ENCODE measurements at regions not wholly inside any gene's neighbourhood (a gene's known extent, or its start where the extent isn't known, plus 50 kb on each side); places are given as distances from the start of the nearest gene placed in this dataset.

DNA sequence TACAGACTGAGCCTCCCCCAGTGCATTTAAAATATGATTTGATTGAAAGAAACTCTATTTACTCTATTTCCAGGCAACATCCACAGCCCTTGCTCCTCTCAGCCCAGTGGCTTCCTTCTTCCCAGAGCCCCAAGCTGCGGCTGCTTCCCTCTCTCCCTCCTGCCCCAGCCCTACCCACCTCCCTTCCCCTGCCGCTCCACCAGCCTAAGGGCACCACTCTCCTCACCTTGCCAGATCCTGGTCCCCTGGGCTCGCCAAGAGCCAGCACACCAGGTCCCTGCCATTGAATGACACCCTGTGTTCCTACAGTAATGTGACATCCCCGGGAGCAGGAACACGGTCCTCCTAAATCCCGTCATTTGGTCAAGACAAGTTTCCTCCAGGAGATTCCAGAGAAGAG lies 236.0 kb downstream of the RBFOX3 start:
- intact Hi-C loops (cut with micrococcal nuclease) = no loop called here

DNA sequence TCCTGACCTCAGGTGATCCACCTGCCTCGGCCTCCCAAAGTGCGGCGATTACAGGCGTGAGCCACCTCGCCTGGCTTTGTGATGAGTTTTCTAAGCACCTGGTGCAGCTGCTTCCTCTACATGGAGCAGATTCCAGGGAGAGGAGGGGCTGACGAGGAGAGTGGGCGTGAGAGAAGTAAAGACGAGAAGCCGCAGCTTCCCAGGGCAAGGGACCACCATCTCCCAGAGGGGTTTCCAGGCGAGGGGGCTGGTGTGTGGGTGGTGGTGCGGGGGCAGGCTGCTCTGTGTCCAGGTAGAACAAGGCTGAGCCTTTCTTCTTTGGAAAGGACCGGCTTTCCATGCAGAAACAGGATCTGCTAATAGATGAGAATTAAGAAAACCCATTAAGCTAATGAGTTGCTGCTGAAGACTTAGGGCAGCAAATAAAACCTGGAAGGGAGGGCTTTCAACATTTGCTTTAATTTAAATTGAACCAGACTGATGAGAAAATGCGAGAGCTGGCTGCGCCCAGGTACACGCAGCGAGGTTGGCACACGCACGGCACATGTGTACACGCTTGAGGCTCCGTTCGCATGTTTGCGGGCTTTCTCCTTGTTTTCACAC lies 236.7 kb downstream of the RBFOX3 start:
- intact Hi-C loops (cut with micrococcal nuclease) = no loop called here

DNA sequence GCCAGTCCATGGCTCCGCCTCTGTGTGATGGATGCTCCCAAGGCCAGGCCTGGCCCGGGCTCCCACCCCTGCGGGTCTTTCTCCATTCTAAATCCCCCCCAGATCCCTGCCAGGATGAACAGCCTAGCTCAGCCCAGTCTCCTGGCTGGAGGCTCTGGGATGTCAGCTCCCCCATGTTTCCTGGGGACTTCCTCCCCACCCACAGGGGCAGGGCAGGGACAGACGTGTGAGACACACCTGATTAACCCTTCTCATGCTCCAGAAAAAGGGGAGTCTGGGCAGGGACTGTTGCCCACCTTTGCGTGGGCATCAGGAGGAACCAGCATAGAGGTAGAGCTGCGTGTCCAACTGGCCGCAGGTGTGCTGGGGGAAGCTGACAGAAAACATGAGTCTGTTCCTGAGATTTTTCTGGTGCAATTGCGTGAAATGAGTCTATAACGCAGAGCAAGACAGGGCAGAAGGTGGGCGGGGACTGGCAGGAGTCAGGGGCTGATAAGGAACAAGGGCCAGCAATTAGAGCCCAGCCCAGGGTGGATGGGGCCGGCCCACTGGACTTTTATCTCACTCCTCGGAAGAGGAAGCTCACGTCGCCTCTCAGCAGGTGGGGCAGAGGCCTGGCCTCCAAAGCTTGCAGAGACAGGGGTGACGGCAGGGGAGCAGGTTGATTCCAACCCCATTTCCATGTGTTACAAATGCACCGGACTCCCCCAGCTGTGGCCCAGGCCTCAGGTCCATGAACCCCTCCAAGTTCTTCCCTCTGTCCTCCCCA lies 238.2 kb downstream of the RBFOX3 start:
- intact Hi-C loops (cut with micrococcal nuclease) = no loop called here

DNA sequence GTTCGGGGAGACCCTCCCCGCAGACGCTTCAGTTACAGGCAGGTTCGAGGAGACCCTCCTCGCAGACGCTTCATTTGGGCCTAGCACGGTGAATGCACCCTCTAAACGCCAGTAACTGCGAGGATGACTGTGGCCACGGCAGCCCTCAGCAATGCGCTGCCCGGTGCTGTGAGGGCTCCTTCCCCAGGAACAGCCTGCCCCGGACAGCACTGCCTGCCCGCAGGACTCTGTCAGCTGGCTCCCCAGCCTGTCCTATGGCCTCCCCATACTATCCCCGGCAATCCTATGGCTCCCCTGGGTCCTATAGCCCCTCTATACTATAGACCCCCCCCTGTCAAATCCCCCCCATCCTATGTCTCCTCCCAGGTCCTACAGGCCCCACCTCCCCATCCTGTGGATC lies 238.9 kb downstream of the RBFOX3 start:
- intact Hi-C loops (cut with micrococcal nuclease) = no loop called here

DNA sequence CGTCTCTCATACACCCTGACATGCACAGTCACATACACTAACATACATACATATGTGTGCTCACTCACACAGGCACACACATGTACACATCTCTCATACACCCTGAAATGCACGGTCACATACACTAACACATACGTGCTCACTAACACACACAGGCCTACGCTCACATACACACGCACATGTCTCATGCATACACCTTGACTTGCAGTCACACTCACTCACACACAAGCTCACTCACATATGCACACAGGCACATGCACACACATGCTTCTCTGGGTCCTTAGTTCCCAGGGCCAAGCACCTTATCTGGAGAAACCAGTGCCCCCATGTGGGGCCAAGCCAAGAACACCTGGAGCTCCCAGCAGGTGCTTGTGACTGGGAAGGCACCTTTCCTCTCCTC lies 240.3 kb downstream of the RBFOX3 start:
- intact Hi-C loops (cut with micrococcal nuclease) = no loop called here

DNA sequence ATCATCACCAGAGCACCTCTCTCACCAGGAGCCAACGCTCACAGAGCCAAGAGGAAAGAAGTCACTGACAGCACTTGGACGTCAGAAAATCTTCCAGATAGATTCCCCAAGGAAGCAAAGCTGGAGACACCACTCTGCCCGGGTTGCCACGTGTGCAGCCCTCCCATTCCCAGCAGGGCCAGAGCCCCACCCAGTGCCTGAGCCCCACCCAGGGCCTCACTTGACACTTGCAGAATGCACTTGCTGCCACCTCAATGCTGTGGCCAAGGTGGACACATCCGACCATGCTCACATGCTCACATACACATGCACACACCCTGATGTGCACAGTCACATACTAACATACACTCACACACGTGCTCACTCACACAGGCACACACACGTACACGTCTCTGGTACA lies 240.7 kb downstream of the RBFOX3 start:
- intact Hi-C loops (cut with micrococcal nuclease) = no loop called here

DNA sequence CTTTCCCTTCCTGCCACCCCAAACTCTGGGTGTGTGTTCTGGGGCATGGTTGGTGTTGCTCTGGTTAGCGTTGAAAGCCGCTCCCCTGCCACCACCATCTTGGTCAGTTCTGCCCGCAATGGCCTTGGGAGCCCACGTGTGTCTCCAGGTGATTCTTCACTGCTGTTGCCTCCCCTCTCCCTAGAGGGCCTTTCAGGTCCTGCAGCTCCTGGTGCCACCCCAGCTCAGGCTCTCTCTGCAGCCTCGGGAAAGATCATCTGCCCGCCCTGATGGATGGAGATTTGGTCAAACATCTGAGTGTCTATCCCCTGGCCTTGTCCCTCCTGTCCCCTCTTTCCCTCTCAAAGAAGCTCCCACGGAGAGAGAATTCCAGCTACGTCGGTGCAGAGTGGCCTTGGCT lies 241.3 kb downstream of the RBFOX3 start:
- intact Hi-C loops (cut with micrococcal nuclease) = no loop called here

DNA sequence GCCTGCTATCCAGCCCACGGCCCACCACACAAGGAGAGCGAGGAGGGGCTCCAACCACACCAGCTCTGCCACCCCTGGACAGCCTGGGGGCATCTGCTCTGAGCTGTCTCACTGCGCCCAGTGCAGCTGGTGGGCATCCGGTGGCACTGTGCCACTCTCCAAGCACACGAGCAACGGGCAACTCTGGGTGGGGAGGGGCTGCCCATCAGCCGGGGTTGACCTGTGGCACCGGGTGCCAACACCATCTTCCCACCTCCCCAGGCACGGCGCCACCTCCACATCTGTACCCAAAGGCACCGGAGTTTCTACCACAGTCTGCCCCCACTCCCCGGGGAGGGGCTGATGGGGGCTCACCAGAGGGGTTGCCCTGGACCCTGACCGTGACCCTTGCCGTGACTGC lies 241.8 kb downstream of the RBFOX3 start:
- intact Hi-C loops (cut with micrococcal nuclease) = no loop called here

DNA sequence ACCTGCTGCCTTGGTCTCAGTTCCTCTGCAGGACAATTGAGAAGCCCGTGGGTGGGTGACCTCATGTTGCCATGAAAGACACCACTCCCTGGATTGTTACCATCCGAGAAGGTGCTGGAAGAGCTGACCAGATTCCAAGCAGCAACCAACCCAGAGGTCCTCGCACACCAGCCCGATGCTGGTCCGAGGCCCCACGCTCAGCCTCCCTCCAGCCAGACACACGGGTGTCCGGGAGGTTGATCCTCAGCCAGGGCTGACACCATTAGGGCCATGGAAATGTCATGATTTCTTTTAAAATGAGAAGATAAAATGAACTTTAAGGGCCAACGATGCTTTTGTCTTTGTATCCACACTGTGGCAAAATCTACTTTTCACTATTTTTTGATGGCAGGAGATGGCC lies 242.3 kb downstream of the RBFOX3 start:
- intact Hi-C loops (cut with micrococcal nuclease) = no loop called here

DNA sequence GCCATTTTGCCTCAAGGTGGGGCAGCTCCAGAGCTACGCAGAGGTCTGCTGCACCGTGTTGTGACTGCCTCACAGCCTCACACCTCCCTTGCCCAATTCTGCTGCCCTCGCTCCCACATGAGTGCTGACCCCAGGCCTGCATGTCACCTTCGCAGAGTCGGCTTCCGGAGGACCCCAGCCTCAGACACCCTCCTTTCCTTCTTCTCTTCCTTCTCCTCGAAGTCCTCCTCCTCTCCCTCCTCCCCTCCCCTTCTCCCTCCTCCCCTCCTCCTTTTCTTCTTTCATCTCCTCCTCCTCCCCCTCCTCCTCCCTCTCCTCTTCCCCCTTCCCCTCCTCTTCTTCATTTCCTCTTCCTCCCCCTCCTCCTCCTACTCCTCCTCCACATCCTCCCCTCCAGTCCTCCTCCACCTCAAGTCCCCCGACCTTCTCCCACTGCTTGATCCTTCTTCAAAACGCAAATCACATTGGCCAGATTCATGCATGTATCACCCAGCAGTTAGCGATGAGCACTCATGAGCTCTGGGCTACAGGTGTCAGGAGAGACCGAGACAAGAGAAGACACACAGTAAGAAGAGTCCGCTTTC lies 243.8 kb downstream of the RBFOX3 start:
- intact Hi-C loops (cut with micrococcal nuclease) = no loop called here

DNA sequence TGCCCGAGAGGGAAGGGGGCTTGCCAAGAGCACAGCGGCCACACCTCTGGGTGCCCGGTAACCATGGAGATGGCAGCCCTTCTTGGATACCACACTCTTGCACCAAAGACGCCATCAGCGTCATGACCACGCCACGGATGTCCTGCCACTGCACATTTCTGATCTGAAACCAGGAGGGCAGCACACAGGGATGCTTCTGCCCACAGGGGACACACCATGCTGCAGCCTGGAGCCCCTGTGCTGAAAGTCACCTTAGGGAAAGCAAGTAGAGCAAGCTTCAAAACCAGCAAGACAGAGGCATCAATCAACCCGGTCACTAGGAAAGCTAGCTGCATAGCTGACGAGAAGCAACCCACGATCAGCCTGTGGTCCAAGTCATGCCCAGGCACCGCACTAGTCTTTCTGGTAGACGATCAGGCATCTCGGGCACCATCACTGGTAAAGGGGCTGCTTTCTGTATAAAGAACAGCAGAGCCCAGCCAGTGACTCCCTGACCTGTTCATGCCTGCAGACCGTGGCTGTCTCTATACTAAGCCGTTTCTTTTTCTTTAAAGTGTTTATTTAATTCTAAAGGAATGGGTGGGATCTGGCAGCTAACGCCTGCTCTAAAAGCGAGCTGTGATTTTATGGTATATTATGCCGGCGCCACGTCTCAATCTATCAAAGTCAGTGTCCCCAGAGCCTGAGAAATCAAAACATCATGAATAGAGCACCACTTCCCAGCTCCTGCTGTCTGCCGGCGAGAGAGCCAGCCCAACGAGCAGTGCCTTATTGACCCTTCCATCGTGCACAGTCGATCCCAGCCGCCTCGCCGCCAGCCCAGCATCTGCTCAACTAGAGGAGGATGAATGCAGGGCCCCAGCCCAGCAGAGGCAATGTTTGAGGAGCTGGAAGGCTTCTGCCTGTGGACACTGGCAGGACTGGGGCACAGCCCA lies 244.7 kb downstream of the RBFOX3 start:
- intact Hi-C loops (cut with micrococcal nuclease) = no loop called here

DNA sequence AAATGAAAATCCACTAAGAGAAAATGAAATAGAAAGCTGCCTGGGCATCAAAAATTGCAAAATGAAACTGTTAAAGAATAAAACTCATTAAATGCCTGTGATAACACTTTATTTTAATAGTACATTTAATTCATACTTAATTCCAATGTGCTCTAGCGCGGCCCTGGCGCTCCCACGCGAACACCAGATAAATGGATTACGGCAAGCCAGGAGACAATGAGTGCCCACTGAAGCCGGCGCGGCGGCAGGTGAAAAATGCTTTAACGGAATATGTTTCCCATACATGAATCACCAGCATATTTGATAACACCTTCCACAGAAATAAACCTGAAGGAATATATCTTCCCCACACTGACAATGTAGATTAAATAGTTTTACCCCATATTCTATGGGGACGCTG lies 245.5 kb downstream of the RBFOX3 start:
- intact Hi-C loops (cut with micrococcal nuclease) = no loop called here

DNA sequence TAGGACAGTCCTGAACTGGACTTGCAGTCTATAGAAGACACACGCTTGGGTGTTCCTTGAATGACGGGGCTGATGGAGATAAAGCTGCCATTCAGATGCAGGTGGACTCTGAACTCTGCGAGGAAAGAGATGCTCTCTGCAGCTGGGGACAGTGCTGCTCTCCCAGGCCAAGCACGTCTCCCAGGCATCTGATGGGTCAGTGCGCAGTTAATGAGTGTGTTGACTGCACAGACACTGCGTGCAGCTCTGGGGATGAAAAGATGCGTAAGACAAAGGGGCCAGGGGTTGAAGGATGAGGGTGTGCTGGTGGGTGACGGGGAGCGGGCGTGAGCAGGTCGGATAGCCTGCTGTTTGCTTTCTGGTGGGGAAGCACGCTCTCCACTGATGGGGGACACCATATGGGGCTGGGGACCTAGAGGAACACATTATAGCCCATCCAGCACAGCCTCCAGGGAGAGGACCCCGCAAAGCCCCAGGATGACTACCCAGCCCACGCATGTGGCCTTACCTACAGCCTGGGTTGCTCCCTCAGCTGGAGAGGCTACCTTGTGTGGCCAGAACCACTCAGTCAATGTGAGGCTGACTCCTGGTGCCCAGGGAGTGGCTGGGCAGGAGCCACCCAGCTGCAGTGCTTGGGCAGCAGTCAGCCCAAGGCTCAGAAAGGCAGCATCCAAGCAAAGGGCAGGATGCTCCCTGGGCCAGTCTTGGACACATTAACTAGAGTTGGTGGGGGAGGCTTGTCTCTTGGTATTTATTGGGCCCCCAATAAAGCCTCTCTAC lies 246.3 kb downstream of the RBFOX3 start:
- intact Hi-C loops (cut with micrococcal nuclease) = no loop called here

DNA sequence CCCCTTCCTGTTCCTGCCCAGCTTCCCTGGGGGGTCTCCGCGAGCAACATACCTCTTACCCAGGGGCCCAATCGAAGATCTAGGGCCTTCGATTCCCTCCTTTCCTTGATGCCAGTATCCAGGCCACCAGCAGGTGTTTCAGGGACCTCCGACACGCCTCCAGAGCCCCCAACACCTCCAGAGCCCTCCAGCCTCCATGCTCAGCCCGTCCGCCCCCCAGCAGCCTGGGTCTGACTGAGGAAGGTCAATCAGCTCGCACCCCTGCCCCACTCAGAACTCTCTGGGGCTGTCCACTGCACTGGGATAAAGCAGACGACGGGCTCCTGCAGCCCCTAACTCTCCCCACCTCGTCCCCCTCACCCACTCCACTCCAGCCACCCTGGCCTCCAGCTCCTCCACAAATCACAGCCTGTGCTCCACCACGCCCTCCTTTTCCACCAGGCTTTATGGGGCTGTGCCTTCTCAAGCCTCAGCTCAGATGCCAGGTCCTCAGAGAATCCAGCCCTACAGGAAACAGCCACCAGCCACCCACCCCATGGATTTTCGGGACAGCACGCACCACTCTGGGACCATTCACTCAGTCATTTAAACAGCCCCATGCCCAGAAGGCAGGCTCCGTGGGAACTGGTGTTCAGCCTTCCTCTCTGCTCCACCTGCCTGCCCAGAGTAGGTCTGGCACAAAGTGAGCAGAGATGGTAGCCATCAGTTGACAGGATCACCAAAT lies 247.1 kb downstream of the RBFOX3 start:
- intact Hi-C loops (cut with micrococcal nuclease) = no loop called here

DNA sequence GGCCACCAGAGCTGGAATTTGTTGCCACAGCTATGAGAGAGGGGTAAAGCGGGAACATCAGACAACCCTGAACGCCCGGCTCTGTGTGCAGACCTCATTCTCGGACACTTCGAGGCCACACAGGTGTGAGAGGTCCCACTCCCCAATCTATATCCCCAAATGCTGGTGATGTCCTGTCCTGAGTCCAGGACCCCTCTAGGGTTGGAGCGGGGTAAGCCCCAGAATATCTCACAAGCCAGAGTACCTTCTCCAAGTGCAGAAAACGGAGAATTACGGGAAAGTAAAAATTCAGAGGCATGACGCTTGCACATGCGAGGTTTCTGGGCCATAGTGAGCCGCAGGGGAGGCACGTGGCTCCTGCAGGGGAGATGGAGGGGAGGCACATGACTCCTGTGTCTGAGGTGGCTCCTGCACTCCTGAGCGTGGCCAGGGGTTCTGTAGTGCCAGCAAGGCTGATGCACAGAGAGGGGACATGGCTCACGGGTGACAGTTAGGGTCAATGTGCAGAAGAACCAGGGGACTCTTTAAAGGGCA lies 248.0 kb downstream of the RBFOX3 start:
- intact Hi-C loops (cut with micrococcal nuclease) = no loop called here

DNA sequence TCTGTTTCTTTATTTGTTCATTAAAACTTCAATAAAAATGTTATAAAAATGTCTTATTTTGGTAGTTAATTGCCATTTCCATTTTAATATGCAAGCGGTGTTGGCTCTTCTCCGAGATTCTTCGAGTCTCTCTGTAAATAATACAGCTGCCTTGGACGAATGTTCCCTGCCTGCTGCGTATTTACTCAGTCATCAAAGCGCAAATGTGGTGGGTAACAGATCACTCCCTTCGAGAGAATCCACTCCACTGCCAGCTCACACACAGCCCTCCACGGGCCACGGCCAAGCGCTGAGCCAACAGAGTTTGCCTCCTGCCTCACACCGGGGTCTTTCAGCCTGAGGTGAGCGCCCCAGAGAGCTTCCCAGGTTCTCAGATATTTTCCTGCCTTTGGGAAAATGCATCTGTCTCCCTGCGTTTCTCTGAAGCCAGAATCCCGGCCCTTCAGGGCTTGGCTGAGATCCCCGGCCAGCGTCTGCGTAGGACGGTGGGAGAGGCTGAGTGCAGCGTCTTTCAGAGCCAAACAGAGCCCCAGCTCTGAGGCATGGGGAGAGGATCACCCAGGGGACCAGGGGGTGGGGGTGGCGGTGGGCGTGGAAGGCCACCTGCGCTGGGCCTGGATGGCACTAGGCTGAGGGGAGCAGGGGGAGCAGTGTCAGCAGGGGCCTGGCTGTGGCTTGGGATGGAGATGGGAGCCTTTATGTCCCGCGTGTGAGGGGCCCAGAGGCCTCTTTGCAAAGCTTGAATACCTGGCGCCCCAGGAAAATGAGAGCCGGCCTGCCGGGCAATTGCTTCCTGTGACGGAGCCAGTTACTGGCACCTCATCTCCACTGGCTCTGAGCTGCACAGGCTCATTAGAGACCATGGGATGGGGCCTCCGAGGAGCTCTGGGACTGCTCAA lies 248.7 kb downstream of the RBFOX3 start:
- intact Hi-C loops (cut with micrococcal nuclease) = no loop called here

DNA sequence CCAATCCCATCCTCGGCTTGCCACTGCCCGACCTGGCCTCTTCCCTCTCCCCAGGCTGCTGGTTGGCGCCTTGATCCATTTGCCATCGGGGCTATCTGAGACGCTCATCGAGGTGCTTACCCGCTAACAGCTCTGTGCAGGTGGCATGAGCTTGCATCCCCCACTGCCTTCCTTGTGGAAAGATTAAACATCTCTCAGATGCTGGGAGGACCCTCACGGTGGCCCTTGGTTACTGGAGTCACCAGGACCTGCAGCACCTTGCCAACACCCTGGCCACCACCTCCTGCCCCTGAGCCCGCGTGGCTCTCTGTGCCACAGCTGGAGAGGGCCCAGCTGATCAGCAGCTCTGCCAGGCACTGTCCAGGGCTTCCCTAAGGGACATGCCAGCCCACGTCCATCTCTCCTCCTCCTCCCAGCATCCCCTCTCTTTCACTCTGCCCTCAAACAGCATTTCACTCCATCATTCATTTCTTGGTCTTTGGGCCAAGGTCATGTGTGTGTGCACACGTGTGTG lies 249.6 kb downstream of the RBFOX3 start:
- intact Hi-C loops (cut with micrococcal nuclease) = no loop called here

DNA sequence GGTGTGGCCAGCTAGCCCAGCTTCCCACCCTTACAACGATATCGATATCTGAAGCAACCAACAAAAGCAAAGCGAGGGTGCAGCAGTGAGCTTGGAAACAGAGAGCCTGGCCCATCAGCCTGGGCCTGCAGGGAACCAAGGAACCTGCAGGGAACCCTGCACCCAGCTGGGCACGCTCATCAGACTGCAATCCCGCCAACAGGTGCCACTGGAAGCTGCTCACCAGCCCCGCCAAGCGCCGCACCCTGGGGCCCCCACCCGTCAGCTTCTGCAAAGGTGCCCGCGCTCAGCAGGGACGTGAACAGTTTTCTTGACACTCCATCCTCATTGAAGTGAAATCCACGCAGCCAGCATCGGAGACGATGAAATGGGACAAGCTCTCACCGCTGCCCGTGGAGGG lies 250.7 kb downstream of the RBFOX3 start:
- intact Hi-C loops (cut with micrococcal nuclease) = no loop called here
